ENCODE measurements at regions not wholly inside any gene's neighbourhood (a gene's known extent, or its start where the extent isn't known, plus 50 kb on each side); places are given as distances from the start of the nearest gene placed in this dataset.

DNA sequence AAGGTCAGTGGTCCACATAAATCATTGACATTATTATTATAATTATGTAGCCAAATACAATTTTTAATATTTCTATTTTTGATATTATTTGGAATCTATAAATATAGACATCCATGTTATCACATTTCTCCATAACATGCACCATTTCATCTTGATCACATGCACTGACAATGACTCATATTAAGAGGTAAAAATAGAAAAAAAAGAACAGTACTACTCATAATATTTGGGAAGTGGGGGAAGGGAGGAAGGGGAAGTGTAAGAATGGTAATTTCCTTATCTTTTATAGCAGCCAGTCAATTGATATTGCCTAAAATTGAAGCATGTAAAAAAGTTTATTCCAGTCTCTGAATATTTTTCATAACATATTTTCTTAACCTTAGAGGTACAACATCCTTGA lies 72.3 kb downstream of the ADM start:
- Histone ChIP-seq H4K20me1 (ENCODE audit: control insufficient read depth, insufficient read depth, insufficient read length) (no peaks in the 10 kb centered on the region), H3K4ac (ENCODE audit: low read depth, low read length) (no peak overlapping the region), H3K23me2 (ENCODE audit: insufficient read length, low read depth, low read length, poor library complexity, severe bottlenecking) (no peaks in the 10 kb centered on the region), H2BK120ac (ENCODE audit: low read depth, low read length, poor library complexity, severe bottlenecking) (no peak overlapping the region), H3K79me2 (ENCODE audit: insufficient read depth, low read length) (no peaks in the 10 kb centered on the region), H3K4me2 (ENCODE audit: insufficient read depth, insufficient read length, low read length) (no peak overlapping the region), H3K18ac (ENCODE audit: insufficient read length, low read depth, low read length) (no peak overlapping the region), H3K79me1 (ENCODE audit: insufficient read depth, low read depth, low read length, poor library complexity, severe bottlenecking) (no peaks in the 10 kb centered on the region), H3K4me1 (ENCODE audit: insufficient read depth, low read length) (no peaks in the 10 kb centered on the region), H4K8ac (replicated peaks; ENCODE audit: insufficient read length, low read depth, low read length) (no peak overlapping the region), H3T11ph (ENCODE audit: low read length) (no peak overlapping the region), H3K9me3 (ENCODE audit: control insufficient read depth, low read depth, low read length) (no peaks in the 10 kb centered on the region), H3K23ac (ENCODE audit: insufficient read length, low read depth, low read length) (no peak overlapping the region), H3K14ac (ENCODE audit: insufficient read depth, low read length) (no peak overlapping the region), H2AK5ac (ENCODE audit: insufficient read length, low read length) (no peak overlapping the region), H4K5ac (ENCODE audit: insufficient read length, low read depth, low read length) (no peak overlapping the region), H4K91ac (ENCODE audit: insufficient read length, low read depth, low read length) (no peak overlapping the region), H3K9ac (ENCODE audit: extremely low read depth, insufficient read length, low read length) (no peak overlapping the region), H2BK5ac (ENCODE audit: insufficient read length, low read length) (no peak overlapping the region), H2BK15ac (ENCODE audit: low read depth, low read length) (no peak overlapping the region), H3K27ac (ENCODE audit: insufficient read length, low read depth, low read length) (no peak overlapping the region), H3K27me3 (ENCODE audit: insufficient read depth, low read length) (no peaks in the 10 kb centered on the region), H2BK20ac (ENCODE audit: low read depth, low read length, poor library complexity, severe bottlenecking) (no peak overlapping the region), H3K56ac (ENCODE audit: insufficient read length, low read depth, low read length) (no peak overlapping the region), H2AFZ (ENCODE audit: low read length) (no peak overlapping the region), H2BK12ac (ENCODE audit: insufficient read length, low read depth, low read length) (no peak overlapping the region)
- H3K9me3 Mint-ChIP-seq, result peaks cover 0 to 3% of the 10 kb centered on the region in 2 experiments; a peak in 1 of 5 replicates
- no peak overlapping the region for H3K27ac Mint-ChIP-seq
- H3K36me3 Mint-ChIP-seq (ENCODE audit: insufficient read depth in 1 of 3, low read depth in 3 of 3), result peaks cover 0 to 3% (median under 1%) of the 10 kb centered on the region in 3 experiments; a peak in 2 of 7 replicates
- DNase-seq, result no peak
- H3K4me1 Mint-ChIP-seq, result peaks cover 0 to 3% of the 10 kb centered on the region in 2 experiments; a peak in 1 of 4 replicates
- H3K27me3 Mint-ChIP-seq (ENCODE audit: low read depth), result no peaks in the 10 kb centered on the region
- TF ChIP-seq, protein P1, sequence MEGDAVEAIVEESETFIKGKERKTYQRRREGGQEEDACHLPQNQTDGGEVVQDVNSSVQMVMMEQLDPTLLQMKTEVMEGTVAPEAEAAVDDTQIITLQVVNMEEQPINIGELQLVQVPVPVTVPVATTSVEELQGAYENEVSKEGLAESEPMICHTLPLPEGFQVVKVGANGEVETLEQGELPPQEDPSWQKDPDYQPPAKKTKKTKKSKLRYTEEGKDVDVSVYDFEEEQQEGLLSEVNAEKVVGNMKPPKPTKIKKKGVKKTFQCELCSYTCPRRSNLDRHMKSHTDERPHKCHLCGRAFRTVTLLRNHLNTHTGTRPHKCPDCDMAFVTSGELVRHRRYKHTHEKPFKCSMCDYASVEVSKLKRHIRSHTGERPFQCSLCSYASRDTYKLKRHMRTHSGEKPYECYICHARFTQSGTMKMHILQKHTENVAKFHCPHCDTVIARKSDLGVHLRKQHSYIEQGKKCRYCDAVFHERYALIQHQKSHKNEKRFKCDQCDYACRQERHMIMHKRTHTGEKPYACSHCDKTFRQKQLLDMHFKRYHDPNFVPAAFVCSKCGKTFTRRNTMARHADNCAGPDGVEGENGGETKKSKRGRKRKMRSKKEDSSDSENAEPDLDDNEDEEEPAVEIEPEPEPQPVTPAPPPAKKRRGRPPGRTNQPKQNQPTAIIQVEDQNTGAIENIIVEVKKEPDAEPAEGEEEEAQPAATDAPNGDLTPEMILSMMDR (conservative IDR thresholded peaks at IDR 0.05), result no peak
- H3K4me3 Mint-ChIP-seq, result no peak overlapping the region

Data from H9 (cell line).